Endothelial cell of umbilical vein (primary cell): ENCODE measurements at regions not wholly inside any gene's neighbourhood (a gene's known extent, or its start where the extent isn't known, plus 50 kb on each side); places are given as distances from the start of the nearest gene placed in this dataset.

ENCODE experiments used
- MAX ChIP-seq: IDR thresholded peaks from 2 replicates; pipeline ENCODE4 v1.6.1; 2011; ENCODE audit not compliant: insufficient read depth, insufficient read length
- POLR2A ChIP-seq: IDR thresholded peaks from 2 replicates; pipeline ENCODE4 v1.6.1; 2012; ENCODE audit warnings: low read depth, mild to moderate bottlenecking, control low read depth, low read length
- POLR2AphosphoS5 ChIP-seq: IDR thresholded peaks from 2 replicates; pipeline ENCODE4 v1.6.1; 2012; ENCODE audit warnings: low read depth, mild to moderate bottlenecking, control low read depth, low read length, moderate library complexity; ENCODE audit not compliant: insufficient read depth

- TF ChIP-seq MAX (no peak), POLR2AphosphoS5 (no peak), POLR2A (no peak)
These were observed 74.1 kb downstream of the SCG2 start for GRCh38 chr2:223528036-223528435.
